IPS-18a (cell line): ENCODE measurements at regions not wholly inside any gene's neighbourhood (a gene's known extent, or its start where the extent isn't known, plus 50 kb on each side); places are given as distances from the start of the nearest gene placed in this dataset.

Experiments used
- H3K27ac ChIP-seq: one replicate; pipeline ENCODE4 v1.5.1; 2013; ENCODE audit warnings: low read length
- H3K27me3 ChIP-seq: one replicate; pipeline ENCODE4 v1.6.1; 2013; ENCODE audit warnings: mild to moderate bottlenecking, low read length; ENCODE audit not compliant: control insufficient read depth, insufficient read depth
- H3K36me3 ChIP-seq: one replicate; pipeline ENCODE4 v1.6.1; 2013; ENCODE audit warnings: low read depth, low read length; ENCODE audit not compliant: control insufficient read depth
- H3K4me1 ChIP-seq: one replicate; pipeline ENCODE4 v1.6.1; 2013; ENCODE audit warnings: low read depth, low read length; ENCODE audit not compliant: control insufficient read depth
- H3K4me3 ChIP-seq: one replicate; pipeline ENCODE4 v1.5.1; 2013; ENCODE audit warnings: low read length
- H3K9ac ChIP-seq: one replicate; pipeline ENCODE4 v1.6.1; 2013; ENCODE audit warnings: mild to moderate bottlenecking, low read length, moderate library complexity
- H3K9me3 ChIP-seq: one replicate; pipeline ENCODE4 v1.6.1; 2013; ENCODE audit warnings: low read depth, low read length; ENCODE audit not compliant: control insufficient read depth

- no peak overlapping the region for H3K27ac ChIP-seq
- peaks cover 6% of the 10 kb centered on the region for H3K4me1 ChIP-seq
- no peaks in the 10 kb centered on the region for H3K36me3 ChIP-seq
- no peaks in the 10 kb centered on the region for H3K9me3 ChIP-seq
- H3K27me3 ChIP-seq: no peaks in the 10 kb centered on the region
- H3K4me3 ChIP-seq: no peak overlapping the region
- H3K9ac ChIP-seq: no peak overlapping the region
Measured at GRCh38 chr6:140043762-140044378, 669.4 kb upstream of the CITED2 start.

- Histone ChIP-seq H3K36me3 (no peaks in the 10 kb centered on the region), H3K9ac (no peak overlapping the region), H3K4me3 (no peak overlapping the region), H3K9me3 (no peaks in the 10 kb centered on the region), H3K27ac (no peak overlapping the region), H3K4me1 (peaks cover 6% of the 10 kb centered on the region), H3K27me3 (no peaks in the 10 kb centered on the region)
Measured at GRCh38 chr6:140043357-140043756, 668.9 kb upstream of the CITED2 start.

- no peak overlapping the region for H3K27ac ChIP-seq
- no peak overlapping the region for H3K9ac ChIP-seq
Measured at GRCh38 chr6:140041571-140042332, 667.3 kb upstream of the CITED2 start.

GRCh38 chr6:140041056-140041455 lies 666.6 kb upstream of the CITED2 start:
- H3K9me3 ChIP-seq: no peaks in the 10 kb centered on the region
- no peak overlapping the region for H3K27ac ChIP-seq
- no peak overlapping the region for H3K9ac ChIP-seq
- H3K4me1 ChIP-seq: peaks cover 4% of the 10 kb centered on the region
- no peaks in the 10 kb centered on the region for H3K36me3 ChIP-seq
- H3K4me3 ChIP-seq: no peak overlapping the region
- no peaks in the 10 kb centered on the region for H3K27me3 ChIP-seq

More at GRCh38 chr6:140041571-140042332, 667.3 kb upstream of the CITED2 start:
- Histone ChIP-seq H3K4me3 (no peak overlapping the region), H3K4me1 (peaks cover 6% of the 10 kb centered on the region), H3K27me3 (no peaks in the 10 kb centered on the region), H3K36me3 (no peaks in the 10 kb centered on the region), H3K9me3 (no peaks in the 10 kb centered on the region)

GRCh38 chr6:140040396-140040795 lies 665.9 kb upstream of the CITED2 start:
- no peaks in the 10 kb centered on the region for H3K4me1 ChIP-seq
- H3K27ac ChIP-seq: no peak overlapping the region
- H3K27me3 ChIP-seq: no peaks in the 10 kb centered on the region
- H3K9ac ChIP-seq: no peak overlapping the region
- no peak overlapping the region for H3K4me3 ChIP-seq
- no peaks in the 10 kb centered on the region for H3K36me3 ChIP-seq
- H3K9me3 ChIP-seq: no peaks in the 10 kb centered on the region

GRCh38 chr6:140039364-140039763 lies 664.9 kb upstream of the CITED2 start:
- Histone ChIP-seq H3K36me3 (no peaks in the 10 kb centered on the region), H3K27ac (no peak overlapping the region), H3K4me1 (no peaks in the 10 kb centered on the region), H3K27me3 (no peaks in the 10 kb centered on the region), H3K4me3 (no peak overlapping the region), H3K9ac (no peak overlapping the region), H3K9me3 (no peaks in the 10 kb centered on the region)

- Histone ChIP-seq H3K27ac (no peak overlapping the region), H3K4me1 (no peaks in the 10 kb centered on the region), H3K4me3 (no peak overlapping the region), H3K36me3 (no peaks in the 10 kb centered on the region), H3K27me3 (no peaks in the 10 kb centered on the region), H3K9ac (no peak overlapping the region), H3K9me3 (no peaks in the 10 kb centered on the region)
Measured at GRCh38 chr6:140036196-140036595, 661.7 kb upstream of the CITED2 start.

GRCh38 chr6:140032189-140032588 lies 657.7 kb upstream of the CITED2 start:
- no peaks in the 10 kb centered on the region for H3K36me3 ChIP-seq
- no peak overlapping the region for H3K9ac ChIP-seq
- no peaks in the 10 kb centered on the region for H3K27me3 ChIP-seq
- H3K4me1 ChIP-seq: no peaks in the 10 kb centered on the region
- no peaks in the 10 kb centered on the region for H3K9me3 ChIP-seq
- no peak overlapping the region for H3K4me3 ChIP-seq
- H3K27ac ChIP-seq: no peak overlapping the region

GRCh38 chr6:140029551-140029950 lies 655.1 kb upstream of the CITED2 start:
- no peak overlapping the region for H3K4me3 ChIP-seq
- H3K27me3 ChIP-seq: no peaks in the 10 kb centered on the region
- H3K9me3 ChIP-seq: no peaks in the 10 kb centered on the region
- no peaks in the 10 kb centered on the region for H3K4me1 ChIP-seq
- H3K36me3 ChIP-seq: no peaks in the 10 kb centered on the region
- no peak overlapping the region for H3K27ac ChIP-seq
- no peak overlapping the region for H3K9ac ChIP-seq

- no peaks in the 10 kb centered on the region for H3K9me3 ChIP-seq
- no peaks in the 10 kb centered on the region for H3K27me3 ChIP-seq
- H3K9ac ChIP-seq: no peak overlapping the region
- no peak overlapping the region for H3K4me3 ChIP-seq
- no peaks in the 10 kb centered on the region for H3K36me3 ChIP-seq
- no peaks in the 10 kb centered on the region for H3K4me1 ChIP-seq
- H3K27ac ChIP-seq: no peak overlapping the region
Measured at GRCh38 chr6:140027219-140027618, 652.8 kb upstream of the CITED2 start.

GRCh38 chr6:140026546-140026945 lies 652.1 kb upstream of the CITED2 start:
- no peak overlapping the region for H3K9ac ChIP-seq
- no peaks in the 10 kb centered on the region for H3K4me1 ChIP-seq
- H3K27me3 ChIP-seq: no peaks in the 10 kb centered on the region
- no peaks in the 10 kb centered on the region for H3K36me3 ChIP-seq
- H3K27ac ChIP-seq: no peak overlapping the region
- no peak overlapping the region for H3K4me3 ChIP-seq
- H3K9me3 ChIP-seq: peaks cover 1% of the 10 kb centered on the region

GRCh38 chr6:140025171-140025570 lies 650.7 kb upstream of the CITED2 start:
- Histone ChIP-seq H3K9me3 (peaks cover 6% of the 10 kb centered on the region), H3K4me1 (no peaks in the 10 kb centered on the region), H3K36me3 (no peaks in the 10 kb centered on the region), H3K27ac (no peak overlapping the region), H3K4me3 (no peak overlapping the region), H3K9ac (no peak overlapping the region), H3K27me3 (no peaks in the 10 kb centered on the region)
